Hepatocyte (in vitro differentiated cells): ENCODE measurements at regions not wholly inside any gene's neighbourhood (a gene's known extent, or its start where the extent isn't known, plus 50 kb on each side); places are given as distances from the start of the nearest gene placed in this dataset.

Source experiments
- DNase-seq: peaks from one replicate; pipeline ENCODE4 v3.0.0-alpha.2; 2016; ENCODE audit warnings: low spot score
- H2AFZ ChIP-seq: fragments of 200-600 bp; sonication (generic); 2 replicates; pipeline ENCODE4 v1.6.0; 2016; ENCODE audit warnings: antibody characterized with exemption, mild to moderate bottlenecking
- H3K27ac ChIP-seq: fragments of 200-600 bp; sonication (generic); 2 replicates; pipeline ENCODE4 v1.5.1; 2016; ENCODE audit warnings: mild to moderate bottlenecking
- H3K27me3 ChIP-seq: fragments of 200-600 bp; sonication (generic); 2 replicates; pipeline ENCODE4 v1.6.1; 2016
- H3K36me3 ChIP-seq: fragments of 200-600 bp; sonication (generic); replicated peaks from 2 replicates; pipeline ENCODE4 v1.5.1; 2016; ENCODE audit warnings: low read depth; ENCODE audit not compliant: insufficient read depth
- H3K4me1 ChIP-seq: fragments of 200-600 bp; sonication (generic); 2 replicates; pipeline ENCODE4 v1.5.1; 2016; ENCODE audit warnings: mild to moderate bottlenecking, moderate library complexity; ENCODE audit not compliant: insufficient read depth
- H3K4me2 ChIP-seq: fragments of 200-600 bp; sonication (generic); 2 replicates; pipeline ENCODE4 v1.6.0; 2016
- H3K4me3 ChIP-seq: fragments of 200-600 bp; sonication (generic); 2 replicates; pipeline ENCODE4 v1.5.1; 2016; ENCODE audit warnings: mild to moderate bottlenecking
- H3K79me2 ChIP-seq: fragments of 200-600 bp; sonication (generic); 2 replicates; pipeline ENCODE4 v1.6.0; 2017; ENCODE audit warnings: mild to moderate bottlenecking
- H3K9me2 ChIP-seq: fragments of 200-600 bp; sonication (generic); replicated peaks from 2 replicates; pipeline ENCODE4 v1.6.0; 2017; ENCODE audit warnings: mild to moderate bottlenecking; ENCODE audit not compliant: insufficient read depth
- H3K9me3 ChIP-seq: fragments of 200-600 bp; sonication (generic); 2 replicates; pipeline ENCODE4 v1.5.1; 2016; ENCODE audit warnings: low read depth, mild to moderate bottlenecking
- H4K20me1 ChIP-seq: fragments of 200-600 bp; sonication (generic); 2 replicates; pipeline ENCODE4 v1.6.0; 2016; ENCODE audit warnings: mild to moderate bottlenecking; ENCODE audit not compliant: insufficient read depth, poor library complexity, severe bottlenecking
- EZH2 ChIP-seq: fragments of 200-600 bp; sonication (generic); IDR thresholded peaks from 2 replicates; pipeline ENCODE4 v1.6.1; 2016; ENCODE audit warnings: antibody characterized with exemption, mild to moderate bottlenecking, borderline replicate concordance
- EZH2phosphoT487 ChIP-seq: fragments of 200-600 bp; sonication (generic); IDR thresholded peaks from one replicate; pipeline ENCODE4 v1.6.1; 2018; ENCODE audit warnings: antibody characterized with exemption, mild to moderate bottlenecking, low read depth, moderate library complexity; ENCODE audit not compliant: unreplicated experiment, severe bottlenecking
- WGBS: methylation state at CpG from one replicate; pipeline ENCODE4 v1.1.6; 2016; ENCODE audit warnings: low lambda C conversion rate; ENCODE audit errors: missing lambda C conversion rate; 5-methylcytosine and 5-hydroxymethylcytosine counted together
- TF ChIP-seq, protein P1 (sequence below): fragments of 200-600 bp; sonication (generic); IDR thresholded peaks from 2 replicates; pipeline ENCODE4 v1.5.1; 2016; ENCODE audit warnings: antibody characterized with exemption, mild to moderate bottlenecking; ENCODE audit not compliant: poor library complexity

DNA sequence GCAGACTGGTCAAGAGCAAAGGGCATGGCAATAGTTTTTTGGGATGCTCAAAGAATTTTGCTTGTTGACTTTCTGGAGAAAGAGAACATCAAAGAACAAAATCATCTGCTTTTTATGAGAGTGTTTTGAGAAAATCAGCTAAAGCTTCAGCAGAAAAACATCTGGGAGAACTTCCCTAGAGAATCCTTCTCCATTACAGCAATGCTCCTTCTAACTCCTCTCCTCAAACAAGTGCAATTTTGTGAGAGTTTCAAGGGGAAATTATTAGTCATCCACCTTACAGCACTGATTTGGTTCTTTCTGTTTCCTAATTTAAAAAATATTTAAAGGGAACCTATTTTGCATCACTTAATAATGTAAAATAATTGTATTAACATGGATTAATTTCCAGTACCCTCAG, 226.9 kb upstream of the NXPH2 start:
- H3K4me1 ChIP-seq: no peaks in the 10 kb centered on the region
- DNase-seq: no peak
- H3K27me3 ChIP-seq: no peaks in the 10 kb centered on the region
- H3K79me2 ChIP-seq: no peaks in the 10 kb centered on the region
- H3K27ac ChIP-seq: no peak overlapping the region
- no peak overlapping the region for H2AFZ ChIP-seq
- no peaks in the 10 kb centered on the region for H3K36me3 ChIP-seq
- H3K9me2 ChIP-seq: no peaks in the 10 kb centered on the region
- H3K4me3 ChIP-seq: no peak overlapping the region
- no peak overlapping the region for H3K4me2 ChIP-seq
- no peaks in the 10 kb centered on the region for H3K9me3 ChIP-seq
- no peaks in the 10 kb centered on the region for H4K20me1 ChIP-seq
- TF ChIP-seq, protein P1, sequence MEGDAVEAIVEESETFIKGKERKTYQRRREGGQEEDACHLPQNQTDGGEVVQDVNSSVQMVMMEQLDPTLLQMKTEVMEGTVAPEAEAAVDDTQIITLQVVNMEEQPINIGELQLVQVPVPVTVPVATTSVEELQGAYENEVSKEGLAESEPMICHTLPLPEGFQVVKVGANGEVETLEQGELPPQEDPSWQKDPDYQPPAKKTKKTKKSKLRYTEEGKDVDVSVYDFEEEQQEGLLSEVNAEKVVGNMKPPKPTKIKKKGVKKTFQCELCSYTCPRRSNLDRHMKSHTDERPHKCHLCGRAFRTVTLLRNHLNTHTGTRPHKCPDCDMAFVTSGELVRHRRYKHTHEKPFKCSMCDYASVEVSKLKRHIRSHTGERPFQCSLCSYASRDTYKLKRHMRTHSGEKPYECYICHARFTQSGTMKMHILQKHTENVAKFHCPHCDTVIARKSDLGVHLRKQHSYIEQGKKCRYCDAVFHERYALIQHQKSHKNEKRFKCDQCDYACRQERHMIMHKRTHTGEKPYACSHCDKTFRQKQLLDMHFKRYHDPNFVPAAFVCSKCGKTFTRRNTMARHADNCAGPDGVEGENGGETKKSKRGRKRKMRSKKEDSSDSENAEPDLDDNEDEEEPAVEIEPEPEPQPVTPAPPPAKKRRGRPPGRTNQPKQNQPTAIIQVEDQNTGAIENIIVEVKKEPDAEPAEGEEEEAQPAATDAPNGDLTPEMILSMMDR: no peak
- no peak for TF ChIP-seq EZH2
- no peak for TF ChIP-seq EZH2phosphoT487

DNA sequence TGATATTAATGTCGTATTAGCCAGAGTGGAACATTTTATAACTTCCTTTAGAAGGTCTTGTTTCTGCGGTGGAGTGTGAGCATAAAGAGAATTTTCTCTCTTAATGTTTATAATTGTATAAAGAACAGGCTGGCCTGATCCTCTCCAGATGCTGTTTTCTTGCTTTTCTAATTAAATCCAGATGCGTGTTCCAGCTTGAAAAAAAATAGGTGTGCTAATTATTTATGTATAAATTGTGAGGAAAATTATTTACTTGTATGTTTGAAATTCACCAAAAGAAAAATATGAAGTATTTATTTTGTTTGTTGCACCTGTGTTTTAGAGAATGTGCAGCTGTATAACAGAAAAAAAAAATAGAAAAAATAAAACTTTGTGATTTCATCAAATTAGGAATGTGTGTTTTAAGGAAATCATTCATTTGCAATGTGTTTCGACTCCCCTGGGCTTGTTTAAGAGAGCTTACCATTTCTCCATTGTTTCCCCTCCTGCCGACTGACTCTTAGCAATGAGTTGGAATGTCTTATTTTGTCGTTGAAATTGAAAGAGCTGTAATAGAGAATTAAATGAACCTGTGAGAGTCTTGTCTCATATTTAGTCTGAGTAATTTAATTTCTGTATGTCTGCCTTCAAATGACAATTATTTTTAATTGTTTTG, 220.1 kb upstream of the NXPH2 start:
- no peaks in the 10 kb centered on the region for H3K9me3 ChIP-seq
- no peaks in the 10 kb centered on the region for H3K36me3 ChIP-seq
- no peaks in the 10 kb centered on the region for H3K79me2 ChIP-seq
- no peaks in the 10 kb centered on the region for H3K4me1 ChIP-seq
- no peak overlapping the region for H3K4me2 ChIP-seq
- WGBS: 54% methylated on average over 6 of the region's 6 CpGs
- H3K27me3 ChIP-seq: no peaks in the 10 kb centered on the region
- H3K4me3 ChIP-seq: no peak overlapping the region
- no peak overlapping the region for H3K27ac ChIP-seq
- no peaks in the 10 kb centered on the region for H3K9me2 ChIP-seq
- H2AFZ ChIP-seq: no peak overlapping the region
- DNase-seq: no peak
- H4K20me1 ChIP-seq: no peaks in the 10 kb centered on the region
- TF ChIP-seq EZH2phosphoT487 (no peak), EZH2 (no peak)
- TF ChIP-seq, protein P1: no peak

DNA sequence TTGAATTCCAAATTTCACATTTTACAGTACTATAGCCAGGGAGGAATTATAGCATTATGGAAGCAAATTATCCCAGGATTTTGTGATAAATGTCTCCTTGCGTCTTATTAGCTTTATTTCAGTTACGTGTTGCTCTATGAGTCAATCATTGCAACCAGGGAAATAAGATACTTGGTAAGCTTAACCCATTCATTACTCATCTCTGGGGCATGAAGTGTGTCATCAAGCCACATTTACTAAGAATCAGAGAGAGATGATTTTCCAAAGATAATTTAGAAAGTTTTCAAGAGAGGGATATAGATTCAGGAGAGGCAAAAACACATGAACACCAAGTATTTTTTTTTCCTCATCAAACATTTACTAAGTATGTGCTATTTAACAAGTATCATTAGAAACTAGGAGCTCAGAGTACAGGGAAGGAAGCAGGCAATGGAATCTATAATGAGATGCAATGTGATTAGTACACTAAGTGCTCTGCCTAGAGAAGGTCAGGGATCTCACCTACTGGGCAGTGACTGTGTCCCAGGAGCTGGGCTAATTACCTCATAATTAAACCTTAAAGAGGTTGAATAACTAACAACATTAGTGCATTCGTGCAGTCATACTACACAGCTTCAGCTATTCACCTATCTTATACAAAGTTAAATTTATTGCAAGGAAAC, 217.8 kb upstream of the NXPH2 start:
- Histone ChIP-seq H4K20me1 (no peaks in the 10 kb centered on the region), H3K9me2 (no peaks in the 10 kb centered on the region), H3K4me1 (no peaks in the 10 kb centered on the region), H3K4me3 (no peak overlapping the region), H3K36me3 (no peaks in the 10 kb centered on the region), H3K27me3 (no peaks in the 10 kb centered on the region), H2AFZ (no peak overlapping the region), H3K79me2 (no peaks in the 10 kb centered on the region), H3K4me2 (no peak overlapping the region), H3K27ac (no peak overlapping the region), H3K9me3 (no peaks in the 10 kb centered on the region)
- 71% methylated on average over 3 of the region's 3 CpGs for WGBS
- DNase-seq: no peak
- TF ChIP-seq, protein P1: no peak
- TF ChIP-seq EZH2phosphoT487: no peak
